Stomach (tissue), 8 donors: ENCODE measurements at regions not wholly inside any gene's neighbourhood (a gene's known extent, or its start where the extent isn't known, plus 50 kb on each side); places are given as distances from the start of the nearest gene placed in this dataset.

ENCODE experiments used
- DNase-seq, 2 donors: peaks; one replicate each; pipeline versions ENCODE4 v3.0.0 to v3.0.0-alpha.2; 2013 to 2019
- H3K27ac ChIP-seq, 5 donors: fragments of 200-600 bp in 4 of 5; sonication (generic) in 4 of 5; one replicate each; pipeline ENCODE4 v1.5.1; 2013 to 2019; ENCODE audit warnings: mild to moderate bottlenecking in 1 of 5, moderate library complexity in 1 of 5
- H3K27me3 ChIP-seq, 3 donors: fragments of 200-600 bp; sonication (generic); one replicate each; pipeline ENCODE4 v1.5.1; 2017 to 2019; ENCODE audit warnings: mixed run types in 1 of 3
- H3K36me3 ChIP-seq, 4 donors: fragments of 200-600 bp; sonication (generic); 1 replicate in 3 of 4; 2 replicates in 1 of 4; pipeline ENCODE4 v1.5.1; 2016 to 2019
- H3K4me1 ChIP-seq, 4 donors: fragments of 200-600 bp; sonication (generic); one replicate each; pipeline ENCODE4 v1.5.1; 2016 to 2019
- H3K4me3 ChIP-seq, 4 donors: fragments of 200-600 bp; sonication (generic) in 3 of 4; one replicate each; pipeline ENCODE4 v1.5.1; 2016 to 2019; ENCODE audit warnings: mild to moderate bottlenecking in 1 of 4
- H3K9me3 ChIP-seq, 4 donors: fragments of 200-600 bp; sonication (generic); one replicate each; pipeline ENCODE4 v1.5.1; 2016 to 2019
- CTCF ChIP-seq, 7 experiments: fragments of 450-650 bp in 4 of 7; fragments of 200-600 bp in 3 of 7; sonication (generic) in 3 of 7; IDR thresholded peaks; one replicate each; pipeline ENCODE4 v1.5.1; 2016 to 2019; ENCODE audit warnings: antibody characterized with exemption in 7 of 7, control low read depth in 2 of 7, mild to moderate bottlenecking in 1 of 7
- EP300 ChIP-seq: sonication (generic); formaldehyde crosslinking; IDR thresholded peaks from one replicate; pipeline ENCODE4 v1.6.1; 2017; ENCODE audit warnings: antibody characterized with exemption
- POLR2A ChIP-seq, 4 donors: fragments of 450-650 bp; IDR thresholded peaks; one replicate each; pipeline ENCODE4 v1.6.1; 2016; ENCODE audit warnings: antibody characterized with exemption in 4 of 4, control low read depth in 2 of 4, mild to moderate bottlenecking in 1 of 4, moderate library complexity in 1 of 4
- POLR2AphosphoS5 ChIP-seq, 3 donors: sonication (generic); formaldehyde crosslinking; IDR thresholded peaks; one replicate each; pipeline ENCODE4 v1.6.1; 2016; ENCODE audit warnings: antibody characterized with exemption in 3 of 3
- WGBS, 5 donors: extraction: QIAGEN DNeasy Blood & Tissue Kit in 3 of 5; methylation state at CpG; one replicate each; pipeline versions ENCODE4 v1.1.5 to v1.1.7; 2013 to 2018; 5-methylcytosine and 5-hydroxymethylcytosine counted together
- intact Hi-C: fragments of 100-400 bp; cut with DNase I; formaldehyde crosslinking; loops from one replicate; pipeline ENCODE4 v1.15.1; 2023; ENCODE audit warnings: low total_unique reads
- donor health status: healthy with polysubstance abuse.
- donor health status: Bipolar disorder and iron deficiency.
- donor health status: healthy.

GRCh38 chr5:81850501-81851357 lies 99.8 kb upstream of the SSBP2 start:
- intact Hi-C loops: loop anchor here (5.0 kb wide), 1 partner anchor 98 kb away; the partner anchor contains the start of gene SSBP2
- Histone ChIP-seq H3K27ac (peak overlapping the region; percentile 37 to 90 (median 87)), H3K36me3 (no peaks in the 10 kb centered on the region), H3K27me3 (no peaks in the 10 kb centered on the region), H3K4me3 (peak overlapping the region; percentile 47 to 53 (median 51)), H3K9me3 (no peaks in the 10 kb centered on the region), H3K4me1 (peaks cover 24 to 68% (median 53%) of the 10 kb centered on the region in 4 donors)
- DNase-seq: peak in 1 of 2 donors; percentile 22
- WGBS, 5 donors: 57 to 74% (median 69%) methylated on average over 6 of the region's 6 CpGs
- TF ChIP-seq CTCF (IDR thresholded peaks at IDR 0.05) (no peak), EP300 (no peak), POLR2AphosphoS5 (IDR thresholded peaks at IDR 0.05) (no peak), POLR2A (IDR thresholded peaks at IDR 0.05) (no peak)

GRCh38 chr5:81849770-81850367 lies 99.0 kb upstream of the SSBP2 start:
- WGBS, 5 donors: 80 to 88% (median 82%) methylated on average over 4 of the region's 4 CpGs
- DNase-seq: no peak

GRCh38 chr5:81848362-81848880 lies 97.5 kb upstream of the SSBP2 start:
- TF ChIP-seq CTCF (IDR thresholded peaks at IDR 0.05): no peak
- TF ChIP-seq POLR2AphosphoS5 (IDR thresholded peaks at IDR 0.05): no peak
- no peak for TF ChIP-seq EP300
- no peak for TF ChIP-seq POLR2A (IDR thresholded peaks at IDR 0.05)
- no peaks in the 10 kb centered on the region for H3K9me3 ChIP-seq
- H3K27me3 ChIP-seq: no peaks in the 10 kb centered on the region
- intact Hi-C loops: no loop called here
- H3K4me1 ChIP-seq: peaks cover 24 to 56% (median 46%) of the 10 kb centered on the region in 4 donors
- H3K4me3 ChIP-seq: no peak overlapping the region
- H3K27ac ChIP-seq: no peak overlapping the region
- WGBS, 5 donors: 9 to 19% (median 16%) methylated on average over 1 of the region's 1 CpG
- no peaks in the 10 kb centered on the region for H3K36me3 ChIP-seq
- DNase-seq: peak in 1 of 2 donors; percentile 63

More at GRCh38 chr5:81849770-81850367, 99.0 kb upstream of the SSBP2 start:
- TF ChIP-seq EP300 (no peak), CTCF (IDR thresholded peaks at IDR 0.05) (no peak), POLR2A (IDR thresholded peaks at IDR 0.05) (no peak), POLR2AphosphoS5 (IDR thresholded peaks at IDR 0.05) (no peak)
- Histone ChIP-seq H3K9me3 (no peaks in the 10 kb centered on the region), H3K36me3 (no peaks in the 10 kb centered on the region), H3K4me3 (no peak overlapping the region), H3K27me3 (no peaks in the 10 kb centered on the region), H3K27ac (peak overlapping the region in 4 of 5 donors; percentile 85 to 90 (median 88)), H3K4me1 (peaks cover 24 to 63% (median 49%) of the 10 kb centered on the region in 4 donors)
- intact Hi-C loops: loop anchor here (5.0 kb wide), 1 partner anchor 98 kb away; the partner anchor contains the start of gene SSBP2

GRCh38 chr5:81846301-81846700 lies 95.4 kb upstream of the SSBP2 start:
- no peak for DNase-seq
- intact Hi-C loops: no loop called here
- Histone ChIP-seq H3K27me3 (no peaks in the 10 kb centered on the region), H3K36me3 (no peaks in the 10 kb centered on the region), H3K4me1 (peaks cover 16 to 50% (median 43%) of the 10 kb centered on the region in 4 donors), H3K9me3 (no peaks in the 10 kb centered on the region), H3K27ac (no peak overlapping the region), H3K4me3 (no peak overlapping the region)
- WGBS, 5 donors: 61 to 89% (median 74%) methylated on average over 1 of the region's 1 CpG
- no peak for TF ChIP-seq POLR2A (IDR thresholded peaks at IDR 0.05)
- TF ChIP-seq POLR2AphosphoS5 (IDR thresholded peaks at IDR 0.05): no peak
- no peak for TF ChIP-seq EP300
- no peak for TF ChIP-seq CTCF (IDR thresholded peaks at IDR 0.05)
